Gastrocnemius medialis (tissue), 4 donors: ENCODE measurements at regions not wholly inside any gene's neighbourhood (a gene's known extent, or its start where the extent isn't known, plus 50 kb on each side); places are given as distances from the start of the nearest gene placed in this dataset.

ENCODE experiments used
- CTCF ChIP-seq, 5 experiments: fragments of 450-650 bp in 3 of 5; fragments of 200-600 bp in 2 of 5; sonication (generic) in 2 of 5; IDR thresholded peaks in 4 of 5; conservative IDR thresholded peaks in 1 of 5; 1 replicate in 4 of 5; 2 replicates in 1 of 5; pipeline ENCODE4 v1.5.1; 2016 to 2019; ENCODE audit warnings: antibody characterized with exemption in 5 of 5, mild to moderate bottlenecking in 3 of 5, moderate library complexity in 3 of 5
- POLR2A ChIP-seq, 2 donors: fragments of 450-650 bp; IDR thresholded peaks; one replicate each; pipeline ENCODE4 v1.6.1; 2017; ENCODE audit warnings: antibody characterized with exemption in 2 of 2, mild to moderate bottlenecking in 2 of 2, moderate library complexity in 2 of 2

GRCh38 chr10:44821290-44821689 lies 89.8 kb upstream of the TMEM72 start:
- TF ChIP-seq CTCF (IDR thresholded peaks at IDR 0.05 in 4 of 5, conservative IDR thresholded peaks at IDR 0.05 in 1 of 5) (no peak), POLR2A (IDR thresholded peaks at IDR 0.05) (no peak)
